Keratinocyte (primary cell): ENCODE measurements at regions not wholly inside any gene's neighbourhood (a gene's known extent, or its start where the extent isn't known, plus 50 kb on each side); places are given as distances from the start of the nearest gene placed in this dataset.

Source experiments
- DNase-seq: peaks from one replicate; pipeline ENCODE4 v3.0.0-alpha.2; 2011; ENCODE audit warnings: low read depth, missing footprints, low spot score
- FAIRE-seq: peaks from 2 replicates; lab custom pipeline; 2011; peaks lifted over from hg19 to GRCh38; lab: Jason Lieb, UNC
- H2AFZ ChIP-seq: 2 replicates; pipeline ENCODE4 v1.6.0; 2012; ENCODE audit warnings: low read length, control low read depth, inconsistent platforms; ENCODE audit not compliant: control insufficient read depth
- H3K27ac ChIP-seq: 2 replicates; pipeline ENCODE4 v1.5.1; 2011; ENCODE audit warnings: low read length; ENCODE audit not compliant: control insufficient read depth, insufficient read depth
- H3K27me3 ChIP-seq: 3 replicates; pipeline ENCODE4 v1.6.0; 2011; ENCODE audit warnings: low read length; ENCODE audit not compliant: control insufficient read depth, insufficient read depth; ENCODE audit errors: extremely low read depth
- H3K36me3 ChIP-seq, 2 experiments: 2 replicates in 1 of 2; 3 replicates in 1 of 2; pipeline ENCODE4 v1.5.1; 2011; ENCODE audit warnings: low read length in 2 of 2, mild to moderate bottlenecking in 1 of 2; ENCODE audit not compliant: control insufficient read depth in 2 of 2, insufficient read depth in 2 of 2; ENCODE audit errors: extremely low read depth in 1 of 2
- H3K4me1 ChIP-seq: 3 replicates; pipeline ENCODE4 v1.5.1; 2011; ENCODE audit warnings: low read length; ENCODE audit not compliant: control insufficient read depth, insufficient read depth; ENCODE audit errors: extremely low read depth
- H3K4me2 ChIP-seq: 3 replicates; pipeline ENCODE4 v1.6.0; 2011; ENCODE audit warnings: low read depth, low read length; ENCODE audit not compliant: control insufficient read depth, insufficient read depth; ENCODE audit errors: extremely low read depth
- H3K4me3 ChIP-seq, 3 experiments: fragments of 200-600 bp in 1 of 3; sonication (generic) in 1 of 3; 2 replicates in 2 of 3; 3 replicates in 1 of 3; pipeline ENCODE4 v1.5.1; 2011 to 2016; ENCODE audit warnings: low read length in 3 of 3, mild to moderate bottlenecking in 3 of 3, control low read depth in 2 of 3, inconsistent platforms in 1 of 3, low read depth in 1 of 3, mixed read lengths in 1 of 3, mixed run types in 1 of 3, moderate library complexity in 1 of 3; ENCODE audit not compliant: control insufficient read depth in 2 of 3, insufficient read depth in 2 of 3; ENCODE audit errors: extremely low read depth in 1 of 3
- H3K79me2 ChIP-seq: 2 replicates; pipeline ENCODE4 v1.6.0; 2012; ENCODE audit warnings: low read length; ENCODE audit not compliant: control insufficient read depth, insufficient read depth
- H3K9ac ChIP-seq: 3 replicates; pipeline ENCODE4 v1.6.0; 2011; ENCODE audit warnings: low read length; ENCODE audit not compliant: control insufficient read depth, insufficient read depth; ENCODE audit errors: extremely low read depth
- H3K9me1 ChIP-seq: 3 replicates; pipeline ENCODE4 v1.6.0; 2011; ENCODE audit warnings: low read length; ENCODE audit not compliant: control insufficient read depth, insufficient read depth; ENCODE audit errors: extremely low read depth
- H3K9me3 ChIP-seq: 2 replicates; pipeline ENCODE4 v1.5.1; 2012; ENCODE audit warnings: low read depth, low read length; ENCODE audit not compliant: control insufficient read depth
- H4K20me1 ChIP-seq: 3 replicates; pipeline ENCODE4 v1.6.0; 2011; ENCODE audit warnings: low read length; ENCODE audit not compliant: control insufficient read depth, insufficient read depth; ENCODE audit errors: extremely low read depth
- EZH2 ChIP-seq: IDR thresholded peaks from one replicate; pipeline ENCODE4 v1.6.1; 2012; ENCODE audit warnings: inconsistent platforms, mild to moderate bottlenecking, low read length, moderate library complexity
- dilution Hi-C: fragments of 300-500 bp; cut with MboI; formaldehyde crosslinking; loops from one replicate; pipeline ENCODE4 v1.7.0; 2020; ENCODE audit warnings: low sequenced_read_pairs; ENCODE audit not compliant: extremely low pct_ligation_motif_present
- TF ChIP-seq, protein P1 (sequence below), 3 experiments: IDR thresholded peaks in 1 of 3; conservative IDR thresholded peaks in 1 of 3; optimal IDR thresholded peaks in 1 of 3; 2 replicates in 2 of 3; 3 replicates in 1 of 3; pipeline versions ENCODE3 to v1.5.1; 2011; ENCODE audit warnings: low read length in 3 of 3, mild to moderate bottlenecking in 3 of 3, moderate library complexity in 2 of 3, control low read depth in 1 of 3, inconsistent platforms in 1 of 3; ENCODE audit not compliant: insufficient read depth in 2 of 3; ENCODE audit errors: extremely low read depth in 1 of 3

DNA sequence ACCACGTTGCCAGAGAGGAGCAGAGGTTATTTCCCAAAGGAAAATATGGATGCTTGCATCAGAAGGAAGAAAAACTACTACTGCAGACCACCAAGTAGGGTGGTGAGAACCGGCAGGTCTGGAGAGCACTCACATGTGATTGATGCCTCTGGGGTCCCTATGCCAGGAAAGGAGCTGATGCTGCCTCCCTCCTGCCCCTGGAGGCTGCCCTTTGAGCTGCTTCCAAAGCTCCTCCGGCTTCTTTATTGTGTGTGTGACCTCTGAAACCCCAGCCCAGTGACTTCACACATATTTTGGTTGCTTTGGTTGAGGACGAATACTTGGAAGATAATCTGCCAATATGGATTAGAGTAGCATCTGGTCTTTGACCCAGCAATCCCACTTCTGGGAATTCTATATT is 133.4 kb downstream of the AACS start:
- FAIRE-seq, result no peak
- dilution Hi-C loops, result no loop called here
- Histone ChIP-seq H4K20me1 (no peaks in the 10 kb centered on the region), H3K27me3 (no peaks in the 10 kb centered on the region), H3K4me2 (no peak overlapping the region), H3K9ac (no peak overlapping the region), H3K27ac (no peak overlapping the region), H3K79me2 (no peaks in the 10 kb centered on the region), H3K4me1 (no peaks in the 10 kb centered on the region), H3K4me3 (no peak overlapping the region), H2AFZ (no peak overlapping the region), H3K9me1 (no peaks in the 10 kb centered on the region), H3K9me3 (no peaks in the 10 kb centered on the region), H3K36me3 (no peaks in the 10 kb centered on the region)
- TF ChIP-seq, protein P1, sequence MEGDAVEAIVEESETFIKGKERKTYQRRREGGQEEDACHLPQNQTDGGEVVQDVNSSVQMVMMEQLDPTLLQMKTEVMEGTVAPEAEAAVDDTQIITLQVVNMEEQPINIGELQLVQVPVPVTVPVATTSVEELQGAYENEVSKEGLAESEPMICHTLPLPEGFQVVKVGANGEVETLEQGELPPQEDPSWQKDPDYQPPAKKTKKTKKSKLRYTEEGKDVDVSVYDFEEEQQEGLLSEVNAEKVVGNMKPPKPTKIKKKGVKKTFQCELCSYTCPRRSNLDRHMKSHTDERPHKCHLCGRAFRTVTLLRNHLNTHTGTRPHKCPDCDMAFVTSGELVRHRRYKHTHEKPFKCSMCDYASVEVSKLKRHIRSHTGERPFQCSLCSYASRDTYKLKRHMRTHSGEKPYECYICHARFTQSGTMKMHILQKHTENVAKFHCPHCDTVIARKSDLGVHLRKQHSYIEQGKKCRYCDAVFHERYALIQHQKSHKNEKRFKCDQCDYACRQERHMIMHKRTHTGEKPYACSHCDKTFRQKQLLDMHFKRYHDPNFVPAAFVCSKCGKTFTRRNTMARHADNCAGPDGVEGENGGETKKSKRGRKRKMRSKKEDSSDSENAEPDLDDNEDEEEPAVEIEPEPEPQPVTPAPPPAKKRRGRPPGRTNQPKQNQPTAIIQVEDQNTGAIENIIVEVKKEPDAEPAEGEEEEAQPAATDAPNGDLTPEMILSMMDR (optimal IDR thresholded peaks at IDR 0.05 in 1 of 3, IDR thresholded peaks at IDR 0.05 in 1 of 3, conservative IDR thresholded peaks at IDR 0.05 in 1 of 3; ENCODE audit: extremely low read depth in 1 of 3, insufficient read depth in 2 of 3, low read length in 3 of 3), result no peak
- TF ChIP-seq EZH2, result no peak
- DNase-seq, result no peak

DNA sequence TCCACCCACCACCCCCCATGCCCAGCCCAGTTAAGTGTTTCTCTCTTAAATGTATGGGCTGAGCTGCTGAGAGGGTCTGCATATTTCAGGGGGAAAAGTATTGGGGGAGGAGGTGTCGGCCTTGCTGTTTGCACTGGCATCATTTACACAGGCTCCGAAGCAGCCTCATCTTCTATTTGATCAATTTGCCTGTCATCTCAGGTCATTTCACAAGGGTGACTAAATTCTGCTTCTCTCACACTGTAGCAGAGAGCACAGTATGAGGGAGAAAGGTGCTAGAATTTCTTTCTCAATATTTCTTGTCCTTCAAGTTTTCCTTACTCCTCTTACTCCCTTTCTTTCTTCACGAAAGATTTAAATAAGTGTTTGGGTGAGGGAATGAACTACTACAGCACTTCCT is 135.9 kb downstream of the AACS start:
- TF ChIP-seq, protein P1 (optimal IDR thresholded peaks at IDR 0.05 in 1 of 3, IDR thresholded peaks at IDR 0.05 in 1 of 3, conservative IDR thresholded peaks at IDR 0.05 in 1 of 3; ENCODE audit: extremely low read depth in 1 of 3, insufficient read depth in 2 of 3, low read length in 3 of 3), result no peak
- TF ChIP-seq EZH2, result no peak
- H3K9me1 ChIP-seq, result no peaks in the 10 kb centered on the region
- no peak for DNase-seq
- no peak overlapping the region for H3K9ac ChIP-seq
- no peak overlapping the region for H3K4me3 ChIP-seq
- no peak overlapping the region for H2AFZ ChIP-seq
- no peaks in the 10 kb centered on the region for H3K36me3 ChIP-seq
- FAIRE-seq, result no peak
- dilution Hi-C loops, result no loop called here
- H3K9me3 ChIP-seq, result no peaks in the 10 kb centered on the region
- H3K27ac ChIP-seq, result no peak overlapping the region
- no peaks in the 10 kb centered on the region for H3K4me1 ChIP-seq
- H3K79me2 ChIP-seq, result no peaks in the 10 kb centered on the region
- no peaks in the 10 kb centered on the region for H4K20me1 ChIP-seq
- H3K4me2 ChIP-seq, result no peak overlapping the region
- no peaks in the 10 kb centered on the region for H3K27me3 ChIP-seq
